ENCODE measurements at regions not wholly inside any gene's neighbourhood (a gene's known extent, or its start where the extent isn't known, plus 50 kb on each side); places are given as distances from the start of the nearest gene placed in this dataset.

GRCh38 chr9:110089681-110090370 is 118.1 kb downstream of the C9orf152 start:
- TF ChIP-seq ELF4 (IDR thresholded peaks at IDR 0.05) (no peak), SP1 (IDR thresholded peaks at IDR 0.05) (no peak), BHLHE40 (IDR thresholded peaks at IDR 0.05; ENCODE audit: borderline replicate concordance) (no peak), FOXK2 (IDR thresholded peaks at IDR 0.05) (no peak)
